Stomach smooth muscle (tissue), 2 donors: ENCODE measurements at regions not wholly inside any gene's neighbourhood (a gene's known extent, or its start where the extent isn't known, plus 50 kb on each side); places are given as distances from the start of the nearest gene placed in this dataset.

Experiments used
- H3K27ac ChIP-seq: one replicate; pipeline ENCODE4 v1.7.0; 2013; ENCODE audit warnings: mild to moderate bottlenecking, low read length, inconsistent platforms
- H3K27me3 ChIP-seq, 2 donors: one replicate each; pipeline ENCODE4 v1.7.0; 2013; ENCODE audit warnings: low read length in 2 of 2; ENCODE audit not compliant: insufficient read depth in 2 of 2, control insufficient read depth in 1 of 2
- H3K36me3 ChIP-seq, 2 donors: one replicate each; pipeline ENCODE4 v1.7.0; 2013; ENCODE audit warnings: low read length in 2 of 2; ENCODE audit not compliant: control insufficient read depth in 2 of 2, insufficient read depth in 2 of 2
- H3K4me1 ChIP-seq: one replicate; pipeline ENCODE4 v1.7.0; 2013; ENCODE audit warnings: low read length; ENCODE audit not compliant: control insufficient read depth, insufficient read depth
- H3K4me3 ChIP-seq, 2 donors: one replicate each; pipeline ENCODE4 v1.7.0; 2013; ENCODE audit warnings: low read length in 2 of 2
- H3K9ac ChIP-seq, 2 donors: one replicate each; pipeline ENCODE4 v1.7.0; 2013; ENCODE audit warnings: low read length in 2 of 2, mild to moderate bottlenecking in 1 of 2
- H3K9me3 ChIP-seq, 2 donors: one replicate each; pipeline ENCODE4 v1.7.0; 2013; ENCODE audit warnings: low read length in 2 of 2; ENCODE audit not compliant: control insufficient read depth in 2 of 2
- donor health status: healthy.
- donor health status: Pancreatic carcinoma.

GRCh38 chr5:89127191-89127590, 244.2 kb upstream of the MEF2C start:
- Histone ChIP-seq H3K9me3 (no peaks in the 10 kb centered on the region), H3K9ac (no peak overlapping the region), H3K36me3 (no peaks in the 10 kb centered on the region), H3K27ac (no peak overlapping the region), H3K4me3 (no peak overlapping the region), H3K27me3 (no peaks in the 10 kb centered on the region), H3K4me1 (no peaks in the 10 kb centered on the region)

- no peaks in the 10 kb centered on the region for H3K4me1 ChIP-seq
- H3K9me3 ChIP-seq = no peaks in the 10 kb centered on the region
- no peak overlapping the region for H3K9ac ChIP-seq
- H3K36me3 ChIP-seq = no peaks in the 10 kb centered on the region
- H3K27me3 ChIP-seq = no peaks in the 10 kb centered on the region
- no peak overlapping the region for H3K27ac ChIP-seq
- no peak overlapping the region for H3K4me3 ChIP-seq
Observed at GRCh38 chr5:89125372-89125771, 242.4 kb upstream of the MEF2C start.

GRCh38 chr5:89123581-89123980, 240.6 kb upstream of the MEF2C start:
- Histone ChIP-seq H3K27me3 (no peaks in the 10 kb centered on the region), H3K4me3 (no peak overlapping the region), H3K36me3 (no peaks in the 10 kb centered on the region), H3K4me1 (no peaks in the 10 kb centered on the region), H3K27ac (no peak overlapping the region), H3K9me3 (no peaks in the 10 kb centered on the region), H3K9ac (no peak overlapping the region)

GRCh38 chr5:89120719-89121118, 237.7 kb upstream of the MEF2C start:
- H3K36me3 ChIP-seq = no peaks in the 10 kb centered on the region
- no peaks in the 10 kb centered on the region for H3K4me1 ChIP-seq
- no peaks in the 10 kb centered on the region for H3K27me3 ChIP-seq
- no peaks in the 10 kb centered on the region for H3K9me3 ChIP-seq
- no peak overlapping the region for H3K4me3 ChIP-seq
- no peak overlapping the region for H3K27ac ChIP-seq
- no peak overlapping the region for H3K9ac ChIP-seq

GRCh38 chr5:89117124-89117644, 234.2 kb upstream of the MEF2C start:
- Histone ChIP-seq H3K9me3 (no peaks in the 10 kb centered on the region), H3K9ac (no peak overlapping the region), H3K4me3 (no peak overlapping the region), H3K36me3 (no peaks in the 10 kb centered on the region), H3K27me3 (no peaks in the 10 kb centered on the region), H3K4me1 (no peaks in the 10 kb centered on the region), H3K27ac (no peak overlapping the region)

GRCh38 chr5:89110916-89111646, 228.1 kb upstream of the MEF2C start:
- no peak overlapping the region for H3K4me3 ChIP-seq
- H3K9ac ChIP-seq = no peak overlapping the region
- no peaks in the 10 kb centered on the region for H3K36me3 ChIP-seq
- no peak overlapping the region for H3K27ac ChIP-seq
- no peaks in the 10 kb centered on the region for H3K27me3 ChIP-seq
- no peaks in the 10 kb centered on the region for H3K9me3 ChIP-seq
- no peaks in the 10 kb centered on the region for H3K4me1 ChIP-seq

- no peaks in the 10 kb centered on the region for H3K27me3 ChIP-seq
- no peak overlapping the region for H3K4me3 ChIP-seq
- no peaks in the 10 kb centered on the region for H3K36me3 ChIP-seq
- H3K9me3 ChIP-seq = no peaks in the 10 kb centered on the region
- no peaks in the 10 kb centered on the region for H3K4me1 ChIP-seq
- no peak overlapping the region for H3K9ac ChIP-seq
- no peak overlapping the region for H3K27ac ChIP-seq
Observed at GRCh38 chr5:89106480-89106879, 223.5 kb upstream of the MEF2C start.

GRCh38 chr5:89105836-89106235, 222.9 kb upstream of the MEF2C start:
- H3K27me3 ChIP-seq = no peaks in the 10 kb centered on the region
- no peak overlapping the region for H3K9ac ChIP-seq
- no peaks in the 10 kb centered on the region for H3K36me3 ChIP-seq
- H3K4me3 ChIP-seq = no peak overlapping the region
- H3K9me3 ChIP-seq = no peaks in the 10 kb centered on the region
- no peak overlapping the region for H3K27ac ChIP-seq
- no peaks in the 10 kb centered on the region for H3K4me1 ChIP-seq

GRCh38 chr5:89105171-89105695, 222.2 kb upstream of the MEF2C start:
- Histone ChIP-seq H3K36me3 (no peaks in the 10 kb centered on the region), H3K4me3 (no peak overlapping the region), H3K27ac (no peak overlapping the region), H3K9ac (no peak overlapping the region), H3K27me3 (no peaks in the 10 kb centered on the region), H3K4me1 (no peaks in the 10 kb centered on the region), H3K9me3 (no peaks in the 10 kb centered on the region)

GRCh38 chr5:89098199-89098756, 215.3 kb upstream of the MEF2C start:
- Histone ChIP-seq H3K9me3 (no peaks in the 10 kb centered on the region), H3K4me3 (no peak overlapping the region), H3K4me1 (no peaks in the 10 kb centered on the region), H3K27me3 (no peaks in the 10 kb centered on the region), H3K9ac (no peak overlapping the region), H3K36me3 (no peaks in the 10 kb centered on the region), H3K27ac (no peak overlapping the region)

GRCh38 chr5:89097103-89097502, 214.1 kb upstream of the MEF2C start:
- Histone ChIP-seq H3K36me3 (no peaks in the 10 kb centered on the region), H3K27ac (no peak overlapping the region), H3K4me3 (no peak overlapping the region), H3K9me3 (no peaks in the 10 kb centered on the region), H3K9ac (no peak overlapping the region), H3K4me1 (no peaks in the 10 kb centered on the region), H3K27me3 (no peaks in the 10 kb centered on the region)
